Endothelial cell of umbilical vein (primary cell): ENCODE measurements at regions not wholly inside any gene's neighbourhood (a gene's known extent, or its start where the extent isn't known, plus 50 kb on each side); places are given as distances from the start of the nearest gene placed in this dataset.

ENCODE experiments used
- EZH2 ChIP-seq: IDR thresholded peaks from 2 replicates; pipeline ENCODE4 v1.6.1; 2012; ENCODE audit warnings: borderline replicate concordance, low read depth, mild to moderate bottlenecking, moderate library complexity, low read length, inconsistent platforms; ENCODE audit not compliant: severe bottlenecking
- POLR2A ChIP-seq: IDR thresholded peaks from 2 replicates; pipeline ENCODE4 v1.6.1; 2012; ENCODE audit warnings: low read depth, mild to moderate bottlenecking, control low read depth, low read length
- TF ChIP-seq, protein P1 (sequence below), 2 donors: IDR thresholded peaks; 1 replicate in 1 of 2; 2 replicates in 1 of 2; pipeline ENCODE4 v1.5.1; 2011; ENCODE audit warnings: low read length in 2 of 2, mild to moderate bottlenecking in 2 of 2, moderate library complexity in 2 of 2, control low read depth in 1 of 2, inconsistent platforms in 1 of 2, low read depth in 1 of 2; ENCODE audit not compliant: insufficient read depth in 1 of 2; ENCODE audit errors: extremely low read depth in 1 of 2

DNA sequence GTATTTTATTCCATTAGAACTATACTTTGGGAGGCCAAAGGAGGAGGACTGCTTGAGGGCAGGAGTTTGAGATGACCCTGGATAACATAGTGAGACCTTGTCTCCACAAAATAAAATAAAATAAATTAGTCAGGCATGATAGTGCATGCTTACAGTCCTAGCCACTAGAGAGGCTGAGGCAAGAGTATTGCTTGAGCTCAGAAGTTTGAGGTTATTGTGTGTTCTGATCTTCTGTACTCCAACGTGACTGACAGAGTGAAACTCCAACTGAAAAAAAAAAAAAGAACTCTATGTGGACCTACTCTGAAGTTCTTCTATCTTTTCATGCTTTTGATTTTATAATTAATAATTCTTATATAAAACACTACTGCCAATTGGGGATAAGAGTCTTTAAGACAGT is 1560.0 kb upstream of the GBE1 start:
- TF ChIP-seq, protein P1, sequence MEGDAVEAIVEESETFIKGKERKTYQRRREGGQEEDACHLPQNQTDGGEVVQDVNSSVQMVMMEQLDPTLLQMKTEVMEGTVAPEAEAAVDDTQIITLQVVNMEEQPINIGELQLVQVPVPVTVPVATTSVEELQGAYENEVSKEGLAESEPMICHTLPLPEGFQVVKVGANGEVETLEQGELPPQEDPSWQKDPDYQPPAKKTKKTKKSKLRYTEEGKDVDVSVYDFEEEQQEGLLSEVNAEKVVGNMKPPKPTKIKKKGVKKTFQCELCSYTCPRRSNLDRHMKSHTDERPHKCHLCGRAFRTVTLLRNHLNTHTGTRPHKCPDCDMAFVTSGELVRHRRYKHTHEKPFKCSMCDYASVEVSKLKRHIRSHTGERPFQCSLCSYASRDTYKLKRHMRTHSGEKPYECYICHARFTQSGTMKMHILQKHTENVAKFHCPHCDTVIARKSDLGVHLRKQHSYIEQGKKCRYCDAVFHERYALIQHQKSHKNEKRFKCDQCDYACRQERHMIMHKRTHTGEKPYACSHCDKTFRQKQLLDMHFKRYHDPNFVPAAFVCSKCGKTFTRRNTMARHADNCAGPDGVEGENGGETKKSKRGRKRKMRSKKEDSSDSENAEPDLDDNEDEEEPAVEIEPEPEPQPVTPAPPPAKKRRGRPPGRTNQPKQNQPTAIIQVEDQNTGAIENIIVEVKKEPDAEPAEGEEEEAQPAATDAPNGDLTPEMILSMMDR (IDR thresholded peaks at IDR 0.05; ENCODE audit: extremely low read depth in 1 of 2, insufficient read depth in 1 of 2, low read depth in 1 of 2, low read length in 2 of 2), result no peak
- TF ChIP-seq EZH2 (no peak), POLR2A (no peak)
